ENCODE measurements at regions not wholly inside any gene's neighbourhood (a gene's known extent, or its start where the extent isn't known, plus 50 kb on each side); places are given as distances from the start of the nearest gene placed in this dataset.

GRCh38 chr3:102682741-102683140 lies 247.9 kb downstream of the ZPLD1 start:
- POLR2A ChIA-PET (ENCODE audit: low non-redundant PET), result no interaction called here

GRCh38 chr3:102686792-102687191 lies 252.0 kb downstream of the ZPLD1 start:
- CTCF ChIA-PET, result no interaction called here
- DNase-seq (ENCODE audit: low spot score), result no peak
- POLR2A ChIA-PET (ENCODE audit: low non-redundant PET), result no interaction called here
- H3K27ac ChIP-seq, result no peak overlapping the region
- no peak for TF ChIP-seq CTCF (conservative IDR thresholded peaks at IDR 0.05; ENCODE audit: low read depth)

More at GRCh38 chr3:102682741-102683140, 247.9 kb downstream of the ZPLD1 start:
- no peak overlapping the region for H3K27ac ChIP-seq
- no peak for TF ChIP-seq CTCF (conservative IDR thresholded peaks at IDR 0.05; ENCODE audit: low read depth)
- DNase-seq (ENCODE audit: low spot score), result no peak
- CTCF ChIA-PET, result no interaction called here

- POLR2A ChIA-PET (ENCODE audit: low non-redundant PET), result no interaction called here
Measured at GRCh38 chr3:102687851-102688555, 253.2 kb downstream of the ZPLD1 start.

GRCh38 chr3:102688556-102688930 lies 253.7 kb downstream of the ZPLD1 start:
- CTCF ChIA-PET, result no interaction called here
- no peak for TF ChIP-seq CTCF (conservative IDR thresholded peaks at IDR 0.05; ENCODE audit: low read depth)
- H3K27ac ChIP-seq, result no peak overlapping the region
- DNase-seq (ENCODE audit: low spot score), result no peak
- POLR2A ChIA-PET (ENCODE audit: low non-redundant PET), result no interaction called here

More at GRCh38 chr3:102687851-102688555, 253.2 kb downstream of the ZPLD1 start:
- no peak for TF ChIP-seq CTCF (conservative IDR thresholded peaks at IDR 0.05; ENCODE audit: low read depth)
- no peak for DNase-seq (ENCODE audit: low spot score)
- CTCF ChIA-PET, result no interaction called here
- no peak overlapping the region for H3K27ac ChIP-seq

- H3K27ac ChIP-seq, result no peak overlapping the region
- CTCF ChIA-PET, result interaction anchor here (1.8 kb wide), 1 partner anchor 18 kb away, joined by 6 read pairs; no protein-coding TSS in a partner anchor
- POLR2A ChIA-PET (ENCODE audit: low non-redundant PET), result no interaction called here
- DNase-seq (ENCODE audit: low spot score), result no peak
- TF ChIP-seq CTCF (conservative IDR thresholded peaks at IDR 0.05; ENCODE audit: low read depth), result no peak
Measured at GRCh38 chr3:102691507-102691906, 256.7 kb downstream of the ZPLD1 start.

GRCh38 chr3:102699104-102699818 lies 264.4 kb downstream of the ZPLD1 start:
- H3K27ac ChIP-seq, result no peak overlapping the region
- TF ChIP-seq CTCF (conservative IDR thresholded peaks at IDR 0.05; ENCODE audit: low read depth), result no peak
- POLR2A ChIA-PET (ENCODE audit: low non-redundant PET), result no interaction called here
- DNase-seq (ENCODE audit: low spot score), result no peak
- CTCF ChIA-PET, result no interaction called here
